Glutamatergic neuron (in vitro differentiated cells): ENCODE measurements at regions not wholly inside any gene's neighbourhood (a gene's known extent, or its start where the extent isn't known, plus 50 kb on each side); places are given as distances from the start of the nearest gene placed in this dataset.

Source experiments
- DNase-seq: peaks from one replicate; pipeline ENCODE4 v3.0.0; 2022
- H3K27ac Mint-ChIP-seq: one replicate; pipeline ENCODE4 v1.8.0; 2020; ENCODE audit warnings: mild to moderate bottlenecking, mixed read lengths, inconsistent platforms; ENCODE audit not compliant: unreplicated experiment
- H3K27me3 Mint-ChIP-seq: one replicate; pipeline ENCODE4 v1.8.0; 2020; ENCODE audit warnings: mild to moderate bottlenecking, moderate library complexity, mixed read lengths, inconsistent platforms; ENCODE audit not compliant: unreplicated experiment
- H3K36me3 Mint-ChIP-seq: one replicate; pipeline ENCODE4 v1.8.0; 2020; ENCODE audit warnings: mild to moderate bottlenecking, mixed read lengths, inconsistent platforms; ENCODE audit not compliant: unreplicated experiment
- H3K4me1 Mint-ChIP-seq: one replicate; pipeline ENCODE4 v1.8.0; 2020; ENCODE audit warnings: mild to moderate bottlenecking, low read depth, mixed read lengths, inconsistent platforms; ENCODE audit not compliant: unreplicated experiment
- H3K4me3 Mint-ChIP-seq: one replicate; pipeline ENCODE4 v1.8.0; 2020; ENCODE audit warnings: mild to moderate bottlenecking, mixed read lengths, inconsistent platforms; ENCODE audit not compliant: unreplicated experiment
- H3K9me3 Mint-ChIP-seq: one replicate; pipeline ENCODE4 v1.8.0; 2020; ENCODE audit warnings: mild to moderate bottlenecking, moderate library complexity, mixed read lengths, inconsistent platforms; ENCODE audit not compliant: unreplicated experiment
- CTCF ChIP-seq: fragments of 200-600 bp; sonication (generic); IDR thresholded peaks from one replicate; pipeline ENCODE4 v1.5.0; 2021; ENCODE audit not compliant: partially characterized antibody, unreplicated experiment

- Mint-ChIP-seq H3K4me1 (peaks cover 2% of the 10 kb centered on the region), H3K4me3 (no peak overlapping the region), H3K27ac (no peak overlapping the region), H3K9me3 (no peaks in the 10 kb centered on the region), H3K36me3 (no peaks in the 10 kb centered on the region), H3K27me3 (peaks cover 2% of the 10 kb centered on the region)
- DNase-seq = no peak
- no peak for TF ChIP-seq CTCF
Measured at GRCh38 chr5:9739135-9739534, 109.0 kb upstream of the TAS2R1 start.

DNA sequence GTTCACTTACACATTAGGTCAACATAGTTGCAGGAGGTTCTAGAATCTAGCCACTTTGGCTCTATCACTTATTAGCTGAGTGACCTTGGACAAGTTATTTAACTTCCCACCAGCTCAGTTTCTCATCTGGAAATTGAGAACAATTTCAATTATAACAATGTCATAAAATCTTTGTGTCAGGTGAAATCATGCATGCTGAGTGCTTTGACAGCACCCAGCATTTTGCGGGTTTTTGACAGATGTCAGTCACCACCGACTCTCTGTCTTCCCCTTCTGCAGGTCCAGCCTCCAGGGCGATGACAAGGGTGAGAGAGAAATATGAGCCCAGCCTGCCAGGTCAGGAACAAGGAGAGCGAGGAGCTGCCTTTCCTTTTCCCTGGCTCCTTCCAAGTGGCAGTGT lies 107.1 kb upstream of the TAS2R1 start:
- Mint-ChIP-seq H3K9me3 (no peaks in the 10 kb centered on the region), H3K4me3 (no peak overlapping the region), H3K36me3 (no peaks in the 10 kb centered on the region), H3K4me1 (peaks cover 2% of the 10 kb centered on the region), H3K27ac (no peak overlapping the region), H3K27me3 (peaks cover 2% of the 10 kb centered on the region)
- no peak for DNase-seq
- TF ChIP-seq CTCF = no peak

- no peaks in the 10 kb centered on the region for H3K36me3 Mint-ChIP-seq
- DNase-seq = no peak
- H3K4me3 Mint-ChIP-seq = no peak overlapping the region
- no peak for TF ChIP-seq CTCF
- peaks cover 5% of the 10 kb centered on the region for H3K27me3 Mint-ChIP-seq
- no peaks in the 10 kb centered on the region for H3K4me1 Mint-ChIP-seq
- no peaks in the 10 kb centered on the region for H3K9me3 Mint-ChIP-seq
- no peak overlapping the region for H3K27ac Mint-ChIP-seq
Measured at GRCh38 chr5:9733486-9733885, 103.3 kb upstream of the TAS2R1 start.

- DNase-seq = no peak
- peaks cover 2% of the 10 kb centered on the region for H3K9me3 Mint-ChIP-seq
Measured at GRCh38 chr5:9731159-9731558, 101.0 kb upstream of the TAS2R1 start.

GRCh38 chr5:9728261-9728660 lies 98.1 kb upstream of the TAS2R1 start:
- H3K4me3 Mint-ChIP-seq = no peak overlapping the region
- no peak overlapping the region for H3K27ac Mint-ChIP-seq
- H3K27me3 Mint-ChIP-seq = peaks cover 4% of the 10 kb centered on the region

More at GRCh38 chr5:9731159-9731558, 101.0 kb upstream of the TAS2R1 start:
- Mint-ChIP-seq H3K4me1 (no peaks in the 10 kb centered on the region), H3K4me3 (no peak overlapping the region), H3K36me3 (no peaks in the 10 kb centered on the region), H3K27me3 (peaks cover 4% of the 10 kb centered on the region), H3K27ac (no peak overlapping the region)
- TF ChIP-seq CTCF = no peak

More at GRCh38 chr5:9728261-9728660, 98.1 kb upstream of the TAS2R1 start:
- H3K4me1 Mint-ChIP-seq = no peaks in the 10 kb centered on the region
- no peaks in the 10 kb centered on the region for H3K36me3 Mint-ChIP-seq
- H3K9me3 Mint-ChIP-seq = peaks cover 2% of the 10 kb centered on the region
- DNase-seq = no peak
- TF ChIP-seq CTCF = no peak
